ENCODE measurements at regions not wholly inside any gene's neighbourhood (a gene's known extent, or its start where the extent isn't known, plus 50 kb on each side); places are given as distances from the start of the nearest gene placed in this dataset.

GRCh38 chr1:204017032-204017431 is 55.9 kb upstream of the SOX13 start:
- Histone ChIP-seq H3K4ac (replicated peaks; ENCODE audit: insufficient read length, low read depth, low read length) (no peak overlapping the region), H3K4me2 (ENCODE audit: insufficient read depth in 1 of 2, low read depth in 2 of 2, low read length in 2 of 2) (no peak overlapping the region), H3K56ac (replicated peaks; ENCODE audit: insufficient read length, low read depth, low read length) (no peak overlapping the region), H2BK20ac (ENCODE audit: low read length) (no peak overlapping the region), H3K27ac (ENCODE audit: low read depth, low read length) (no peak overlapping the region), H2BK15ac (ENCODE audit: low read length) (no peak overlapping the region), H3K23me2 (ENCODE audit: low read depth, low read length) (no peaks in the 10 kb centered on the region), H3K4me1 (replicated peaks in 1 of 4; ENCODE audit: control insufficient read depth in 3 of 4, insufficient read depth in 4 of 4, low read length in 3 of 4) (peaks cover 0 to 10% (median 1%) of the 10 kb centered on the region in 4 experiments; a peak in 3 of 7 replicates), H3K18ac (ENCODE audit: extremely low read depth, low read length) (no peak overlapping the region), H3K9me3 (ENCODE audit: insufficient read depth in 2 of 2, low read depth in 1 of 2, low read length in 1 of 2) (no peaks in the 10 kb centered on the region), H3K27me3 (replicated peaks in 1 of 4; ENCODE audit: control insufficient read depth in 3 of 4, extremely low read depth in 1 of 4, insufficient read depth in 3 of 4, low read length in 3 of 4) (no peaks in the 10 kb centered on the region), H3K36me3 (ENCODE audit: control insufficient read depth in 2 of 4, insufficient read depth in 4 of 4, low read length in 3 of 4) (no peaks in the 10 kb centered on the region), H3K79me2 (ENCODE audit: control insufficient read depth in 1 of 2, insufficient read depth in 2 of 2, low read length in 2 of 2) (no peaks in the 10 kb centered on the region), H4K5ac (ENCODE audit: insufficient read length, low read depth, low read length) (no peak overlapping the region), H3K4me3 (ENCODE audit: extremely low read depth in 1 of 4, insufficient read depth in 2 of 4, low read depth in 3 of 4, low read length in 4 of 4) (no peak overlapping the region), H3K9ac (replicated peaks in 1 of 4; ENCODE audit: extremely low read depth in 1 of 4, low read depth in 3 of 4, low read length in 3 of 4) (no peak overlapping the region), H3K14ac (ENCODE audit: insufficient read length) (no peak overlapping the region), H2BK120ac (replicated peaks; ENCODE audit: low read depth, low read length) (no peak overlapping the region), H2BK12ac (ENCODE audit: low read depth, low read length) (no peak overlapping the region), H2AK5ac (ENCODE audit: low read depth, low read length) (no peak overlapping the region), H2AFZ (ENCODE audit: low read length) (no peak overlapping the region), H3K79me1 (ENCODE audit: low read depth, low read length) (no peaks in the 10 kb centered on the region), H4K91ac (replicated peaks; ENCODE audit: insufficient read length, low read length) (no peak overlapping the region), H2BK5ac (ENCODE audit: low read depth, low read length) (no peak overlapping the region), H4K8ac (ENCODE audit: extremely low read depth, insufficient read depth, low read length) (no peak overlapping the region), H3K23ac (ENCODE audit: insufficient read length) (no peak overlapping the region), H4K20me1 (replicated peaks in 1 of 2; ENCODE audit: control insufficient read depth in 1 of 2, insufficient read depth in 2 of 2, low read length in 2 of 2) (no peaks in the 10 kb centered on the region)
- CTCF ChIA-PET (ENCODE audit: partially characterized antibody) = interaction anchor here (0.6 to 2.2 kb wide), 4 partner anchors 31 to 145 kb away, joined by 3 to 10 read pairs (median 6); no protein-coding TSS in a partner anchor
- WGBS, 2 experiments (ENCODE audit: extremely low coverage in 1 of 2, insufficient coverage in 1 of 2, insufficient read length in 1 of 2, insufficient replicate concordance in 2 of 2, low coverage in 1 of 2, low lambda C conversion rate in 2 of 2, missing lambda C conversion rate in 1 of 2) = 92% methylated on average over 1 of the region's 1 CpG; no CpG with 5 or more reads in 1 of the 2 experiments
- POLR2A ChIA-PET (ENCODE audit: partially characterized antibody) = no interaction called here
- DNase-seq (ENCODE audit: low read depth in 1 of 2, low spot score in 2 of 2) = no peak
- FAIRE-seq = no peak
- TF ChIP-seq SP4 (IDR thresholded peaks at IDR 0.05; ENCODE audit: low read length) (no peak), TEAD4 (IDR thresholded peaks at IDR 0.05; ENCODE audit: low read depth, low read length) (no peak), TAF1 (IDR thresholded peaks at IDR 0.05; ENCODE audit: low read depth, low read length) (no peak), KDM5A (IDR thresholded peaks at IDR 0.05; ENCODE audit: low read length) (no peak), TCF12 (IDR thresholded peaks at IDR 0.05; ENCODE audit: low read depth, low read length) (no peak), EGR1 (IDR thresholded peaks at IDR 0.05; ENCODE audit: borderline replicate concordance, low read depth, low read length) (no peak)
